ENCODE measurements at regions not wholly inside any gene's neighbourhood (a gene's known extent, or its start where the extent isn't known, plus 50 kb on each side); places are given as distances from the start of the nearest gene placed in this dataset.

GRCh38 chr15:92268900-92269299 is 124.8 kb upstream of the ST8SIA2 start:
- peak in 1 of 5 donors; percentile 13 for DNase-seq
- no peaks in the 10 kb centered on the region for H3K9me3 ChIP-seq (ENCODE audit: control insufficient read depth in 2 of 3, insufficient read depth in 1 of 3, low read length in 3 of 3)
- no peaks in the 10 kb centered on the region for H3K36me3 ChIP-seq (ENCODE audit: control insufficient read depth in 2 of 3, insufficient read depth in 3 of 3, low read length in 3 of 3)
- TF ChIP-seq CTCF (IDR thresholded peaks at IDR 0.05; ENCODE audit: borderline replicate concordance, extremely low read depth, insufficient read depth) = no peak
- intact Hi-C loops (cut with DNase I) = no loop called here
- no peak for FAIRE-seq
- H3K4me3 ChIP-seq (ENCODE audit: low read length in 3 of 3) = no peak overlapping the region
- no peaks in the 10 kb centered on the region for H3K27me3 ChIP-seq (ENCODE audit: control insufficient read depth, insufficient read depth, low read length)
- no peaks in the 10 kb centered on the region for H3K4me1 ChIP-seq (ENCODE audit: control insufficient read depth in 2 of 3, insufficient read depth in 2 of 3, low read depth in 1 of 3, low read length in 3 of 3)
- no peak overlapping the region for H3K27ac ChIP-seq (ENCODE audit: low read depth in 2 of 2, low read length in 2 of 2)
- H3K9ac ChIP-seq (ENCODE audit: low read length in 3 of 3) = no peak overlapping the region

GRCh38 chr15:92271179-92271578 is 122.5 kb upstream of the ST8SIA2 start:
- H3K27ac ChIP-seq (ENCODE audit: low read depth in 2 of 2, low read length in 2 of 2) = no peak overlapping the region
- TF ChIP-seq CTCF (IDR thresholded peaks at IDR 0.05; ENCODE audit: borderline replicate concordance, extremely low read depth, insufficient read depth) = no peak

DNA sequence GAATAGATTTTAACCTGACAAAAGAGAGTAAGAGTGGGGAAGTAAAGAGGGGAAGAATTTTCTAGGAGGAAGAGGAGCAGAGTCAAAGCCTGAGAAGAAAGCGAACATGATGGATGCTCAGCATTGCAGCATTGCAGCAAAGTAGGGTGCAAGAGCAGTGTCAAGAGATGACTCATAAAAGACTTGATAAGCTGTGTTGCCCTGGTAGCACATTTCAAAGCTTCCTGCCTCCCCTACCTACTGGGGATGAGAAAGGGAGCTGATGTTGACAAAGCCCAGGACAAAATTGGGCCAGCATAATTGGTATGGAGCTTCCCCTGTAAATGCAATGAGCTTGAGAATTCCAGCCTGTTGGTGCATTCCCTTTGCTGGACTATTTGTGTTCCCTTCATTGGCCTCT is 121.6 kb upstream of the ST8SIA2 start:
- Histone ChIP-seq H3K9me3 (ENCODE audit: control insufficient read depth in 2 of 3, insufficient read depth in 1 of 3, low read length in 3 of 3) (no peaks in the 10 kb centered on the region), H3K4me1 (ENCODE audit: control insufficient read depth in 2 of 3, insufficient read depth in 2 of 3, low read depth in 1 of 3, low read length in 3 of 3) (no peaks in the 10 kb centered on the region), H3K27ac (ENCODE audit: low read depth in 2 of 2, low read length in 2 of 2) (no peak overlapping the region), H3K4me3 (ENCODE audit: low read length in 3 of 3) (no peak overlapping the region), H3K27me3 (ENCODE audit: control insufficient read depth, insufficient read depth, low read length) (no peaks in the 10 kb centered on the region), H3K36me3 (ENCODE audit: control insufficient read depth in 2 of 3, insufficient read depth in 3 of 3, low read length in 3 of 3) (no peaks in the 10 kb centered on the region), H3K9ac (ENCODE audit: low read length in 3 of 3) (no peak overlapping the region)
- no peak for TF ChIP-seq CTCF (IDR thresholded peaks at IDR 0.05; ENCODE audit: borderline replicate concordance, extremely low read depth, insufficient read depth)
- FAIRE-seq (no peak), DNase-seq (no peak)
- intact Hi-C loops (cut with DNase I) = no loop called here

More at GRCh38 chr15:92271179-92271578, 122.5 kb upstream of the ST8SIA2 start:
- Histone ChIP-seq H3K4me1 (ENCODE audit: control insufficient read depth in 2 of 3, insufficient read depth in 2 of 3, low read depth in 1 of 3, low read length in 3 of 3) (no peaks in the 10 kb centered on the region), H3K27me3 (ENCODE audit: control insufficient read depth, insufficient read depth, low read length) (no peaks in the 10 kb centered on the region), H3K9me3 (ENCODE audit: control insufficient read depth in 2 of 3, insufficient read depth in 1 of 3, low read length in 3 of 3) (no peaks in the 10 kb centered on the region), H3K36me3 (ENCODE audit: control insufficient read depth in 2 of 3, insufficient read depth in 3 of 3, low read length in 3 of 3) (no peaks in the 10 kb centered on the region), H3K9ac (ENCODE audit: low read length in 3 of 3) (no peak overlapping the region), H3K4me3 (ENCODE audit: low read length in 3 of 3) (no peak overlapping the region)
- DNase-seq (no peak), FAIRE-seq (no peak)
- intact Hi-C loops (cut with DNase I) = no loop called here

DNA sequence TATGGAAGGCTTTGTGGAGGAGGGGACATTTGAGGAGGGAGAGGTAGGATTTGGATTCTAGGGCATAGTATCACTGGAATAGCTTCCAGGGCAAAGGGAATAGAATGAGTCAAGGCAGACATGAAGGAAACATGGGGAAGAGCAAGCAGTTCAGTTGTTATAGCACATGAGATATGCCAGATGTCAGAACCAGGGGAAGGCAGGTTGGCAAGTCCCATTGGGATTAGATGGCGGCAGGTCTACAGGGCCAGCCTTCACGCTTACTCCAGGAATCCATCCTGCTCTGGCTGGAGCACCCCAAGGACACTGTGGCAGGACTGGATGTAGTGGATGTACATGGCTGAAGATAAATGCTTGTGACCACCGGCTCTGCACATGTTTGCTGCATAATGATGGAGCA is 120.4 kb upstream of the ST8SIA2 start:
- Histone ChIP-seq H3K4me1 (ENCODE audit: control insufficient read depth in 2 of 3, insufficient read depth in 2 of 3, low read depth in 1 of 3, low read length in 3 of 3) (no peaks in the 10 kb centered on the region), H3K27ac (ENCODE audit: low read depth in 2 of 2, low read length in 2 of 2) (no peak overlapping the region), H3K4me3 (ENCODE audit: low read length in 3 of 3) (no peak overlapping the region), H3K27me3 (ENCODE audit: control insufficient read depth, insufficient read depth, low read length) (no peaks in the 10 kb centered on the region), H3K36me3 (ENCODE audit: control insufficient read depth in 2 of 3, insufficient read depth in 3 of 3, low read length in 3 of 3) (no peaks in the 10 kb centered on the region), H3K9me3 (ENCODE audit: control insufficient read depth in 2 of 3, insufficient read depth in 1 of 3, low read length in 3 of 3) (no peaks in the 10 kb centered on the region), H3K9ac (ENCODE audit: low read length in 3 of 3) (no peak overlapping the region)
- no peak for TF ChIP-seq CTCF (IDR thresholded peaks at IDR 0.05; ENCODE audit: borderline replicate concordance, extremely low read depth, insufficient read depth)
- intact Hi-C loops (cut with DNase I) = no loop called here
- FAIRE-seq (no peak), DNase-seq (no peak)

Data from kidney (tissue), 13 donors.